ENCODE measurements at regions not wholly inside any gene's neighbourhood (a gene's known extent, or its start where the extent isn't known, plus 50 kb on each side); places are given as distances from the start of the nearest gene placed in this dataset.

DNA sequence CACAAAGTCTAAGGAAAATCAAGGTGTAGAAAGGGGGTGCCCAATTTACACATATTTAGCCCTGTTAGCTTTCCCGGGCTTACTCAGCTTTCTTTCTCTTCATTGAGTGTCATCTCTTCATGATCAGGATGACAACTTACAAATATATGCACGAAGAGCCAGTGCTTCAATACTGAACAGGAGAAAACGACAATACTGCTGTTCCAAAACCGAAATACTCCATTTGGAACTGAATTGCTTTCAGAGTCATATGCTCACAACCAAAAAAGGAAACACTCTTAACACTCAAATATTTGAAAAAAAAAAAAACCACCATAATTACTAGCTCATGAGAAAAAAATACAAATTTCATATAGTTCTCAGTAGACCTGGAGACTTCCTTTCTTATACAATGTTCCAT lies 272.1 kb upstream of the DUSP10 start:
- TF ChIP-seq EZH2phosphoT487 (IDR thresholded peaks at IDR 0.05; ENCODE audit: borderline replicate concordance, low read length), result no peak
- TF ChIP-seq, protein P1, sequence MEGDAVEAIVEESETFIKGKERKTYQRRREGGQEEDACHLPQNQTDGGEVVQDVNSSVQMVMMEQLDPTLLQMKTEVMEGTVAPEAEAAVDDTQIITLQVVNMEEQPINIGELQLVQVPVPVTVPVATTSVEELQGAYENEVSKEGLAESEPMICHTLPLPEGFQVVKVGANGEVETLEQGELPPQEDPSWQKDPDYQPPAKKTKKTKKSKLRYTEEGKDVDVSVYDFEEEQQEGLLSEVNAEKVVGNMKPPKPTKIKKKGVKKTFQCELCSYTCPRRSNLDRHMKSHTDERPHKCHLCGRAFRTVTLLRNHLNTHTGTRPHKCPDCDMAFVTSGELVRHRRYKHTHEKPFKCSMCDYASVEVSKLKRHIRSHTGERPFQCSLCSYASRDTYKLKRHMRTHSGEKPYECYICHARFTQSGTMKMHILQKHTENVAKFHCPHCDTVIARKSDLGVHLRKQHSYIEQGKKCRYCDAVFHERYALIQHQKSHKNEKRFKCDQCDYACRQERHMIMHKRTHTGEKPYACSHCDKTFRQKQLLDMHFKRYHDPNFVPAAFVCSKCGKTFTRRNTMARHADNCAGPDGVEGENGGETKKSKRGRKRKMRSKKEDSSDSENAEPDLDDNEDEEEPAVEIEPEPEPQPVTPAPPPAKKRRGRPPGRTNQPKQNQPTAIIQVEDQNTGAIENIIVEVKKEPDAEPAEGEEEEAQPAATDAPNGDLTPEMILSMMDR (conservative IDR thresholded peaks at IDR 0.05; ENCODE audit: low read depth, low read length), result no peak

Data from PC-3 (cell line).